SK-N-SH (cell line): ENCODE measurements at regions not wholly inside any gene's neighbourhood (a gene's known extent, or its start where the extent isn't known, plus 50 kb on each side); places are given as distances from the start of the nearest gene placed in this dataset.

Experiments used
- CTCF ChIA-PET: fragments of 300-600, 350-600 bp; formaldehyde crosslinking; extraction: SDS; loops from one replicate; lab custom pipeline; 2021; lab: Yijun Ruan, JAX
- POLR2A ChIA-PET: fragments of 350-600 bp; sonication (Branson Sonifier 250); formaldehyde crosslinking; extraction: SDS; loops from one replicate; lab custom pipeline; 2020; ENCODE audit warnings: antibody characterized with exemption, inconsistent platforms; lab: Yijun Ruan, JAX
- DNase-seq: peaks from one replicate; pipeline ENCODE4 v3.0.0; 2012
- H2AFZ ChIP-seq: fragments of 200-600 bp; sonication (generic); 2 replicates; pipeline ENCODE4 v1.8.1; 2016; ENCODE audit warnings: antibody characterized with exemption, mild to moderate bottlenecking, low read depth
- H3F3A ChIP-seq: fragments of 200-600 bp; sonication (generic); replicated peaks from 2 replicates; pipeline ENCODE3; 2016; ENCODE audit warnings: antibody characterized with exemption, mild to moderate bottlenecking; ENCODE audit not compliant: insufficient read depth
- H3K27ac ChIP-seq, 2 experiments: fragments of 200-500 bp in 1 of 2; fragments of 200-600 bp in 1 of 2; sonication (Bioruptor generic) in 1 of 2; sonication (generic), shearing (Covaris generic) in 1 of 2; 2 replicates each; pipeline versions ENCODE4 v1.5.1 to v1.6.1; 2014 to 2016; ENCODE audit warnings: low read depth in 2 of 2, inconsistent platforms in 1 of 2, low read length in 1 of 2, mild to moderate bottlenecking in 1 of 2, mixed read lengths in 1 of 2
- H3K27me3 ChIP-seq: fragments of 200-600 bp; sonication (generic), shearing (Covaris generic); 2 replicates; pipeline ENCODE4 v1.6.1; 2016; ENCODE audit warnings: mixed run types; ENCODE audit not compliant: insufficient read depth
- H3K36me3 ChIP-seq, 2 experiments: fragments of 200-500 bp in 1 of 2; fragments of 200-600 bp in 1 of 2; sonication (Bioruptor generic) in 1 of 2; sonication (generic) in 1 of 2; replicated peaks in 1 of 2; 2 replicates each; pipeline versions ENCODE3 to v1.5.1; 2014 to 2016; ENCODE audit warnings: low read length in 1 of 2, mild to moderate bottlenecking in 1 of 2; ENCODE audit not compliant: insufficient read depth in 2 of 2, control insufficient read depth in 1 of 2
- H3K4me1 ChIP-seq, 2 experiments: fragments of 200-500 bp in 1 of 2; fragments of 200-600 bp in 1 of 2; sonication (Bioruptor generic) in 1 of 2; sonication (generic), shearing (Covaris generic) in 1 of 2; 2 replicates each; pipeline versions ENCODE4 v1.5.1 to v1.6.1; 2014 to 2016; ENCODE audit warnings: low read depth in 1 of 2, low read length in 1 of 2, mixed run types in 1 of 2; ENCODE audit not compliant: insufficient read depth in 2 of 2, control insufficient read depth in 1 of 2
- H3K4me2 ChIP-seq: fragments of 200-600 bp; sonication (generic), shearing (Covaris generic); 2 replicates; pipeline ENCODE4 v1.6.1; 2017; ENCODE audit warnings: mixed run types
- H3K4me3 ChIP-seq, 2 experiments: fragments of 200-500 bp in 1 of 2; fragments of 200-600 bp in 1 of 2; sonication (Bioruptor generic) in 1 of 2; sonication (generic), shearing (Covaris generic) in 1 of 2; 2 replicates each; pipeline versions ENCODE4 v1.5.1 to v1.8.1; 2014 to 2016; ENCODE audit warnings: low read depth in 2 of 2, inconsistent platforms in 1 of 2, low read length in 1 of 2, mild to moderate bottlenecking in 1 of 2, mixed read lengths in 1 of 2, moderate library complexity in 1 of 2
- H3K79me2 ChIP-seq: fragments of 200-600 bp; sonication (generic); 2 replicates; pipeline ENCODE4 v1.8.1; 2017; ENCODE audit warnings: mild to moderate bottlenecking; ENCODE audit not compliant: insufficient read depth
- H3K9ac ChIP-seq: fragments of 200-600 bp; sonication (generic); 2 replicates; pipeline ENCODE4 v1.6.1; 2017; ENCODE audit warnings: mixed run types
- H3K9me2 ChIP-seq: fragments of 200-600 bp; sonication (generic); 2 replicates; pipeline ENCODE4 v1.6.1; 2017; ENCODE audit warnings: mixed run types
- H3K9me3 ChIP-seq: fragments of 200-600 bp; sonication (generic); 2 replicates; pipeline ENCODE4 v1.6.1; 2017; ENCODE audit warnings: mixed run types, mild to moderate bottlenecking, moderate library complexity
- H4K20me1 ChIP-seq: fragments of 200-600 bp; sonication (generic); 2 replicates; pipeline ENCODE4 v1.6.1; 2017; ENCODE audit warnings: mild to moderate bottlenecking, mixed run types; ENCODE audit not compliant: insufficient read depth
- CHD2 ChIP-seq: fragments of 150-350 bp; IDR thresholded peaks from 2 replicates; pipeline ENCODE4 v1.6.1; 2018; ENCODE audit warnings: low read length; ENCODE audit not compliant: partially characterized antibody
- CTCF ChIP-seq: fragments of 200-600 bp; sonication (generic); IDR thresholded peaks from 2 replicates; pipeline ENCODE4 v1.6.1; 2017; ENCODE audit warnings: antibody characterized with exemption, mild to moderate bottlenecking, moderate library complexity
- EP300 ChIP-seq, 2 experiments: IDR thresholded peaks; 2 replicates each; pipeline versions ENCODE4 v1.4.0 to v1.6.1; 2012; ENCODE audit warnings: borderline replicate concordance in 1 of 2, low read depth in 1 of 2, low read length in 1 of 2
- EZH2phosphoT487 ChIP-seq: fragments of 200-600 bp; sonication (generic); IDR thresholded peaks from 2 replicates; pipeline ENCODE4 v1.6.1; 2017; ENCODE audit warnings: low read depth, mixed run types, mild to moderate bottlenecking, antibody characterized with exemption, moderate library complexity, borderline replicate concordance
- FOXJ3 ChIP-seq: sonication (generic); formaldehyde crosslinking; IDR thresholded peaks from 2 replicates; pipeline ENCODE4 v1.5.1; 2020; ENCODE audit warnings: mild to moderate bottlenecking, missing genetic modification reagents
- GATA2 ChIP-seq: sonication (generic); formaldehyde crosslinking; IDR thresholded peaks from 2 replicates; pipeline ENCODE4 v1.5.0; 2020; ENCODE audit warnings: mild to moderate bottlenecking, missing genetic modification reagents
- PBX3 ChIP-seq: IDR thresholded peaks from 2 replicates; pipeline ENCODE4; 2012
- RFX5 ChIP-seq: IDR thresholded peaks from 2 replicates; pipeline ENCODE4 v1.6.1; 2012; ENCODE audit warnings: mild to moderate bottlenecking, improper control_type of control experiment, low read length
- SMC3 ChIP-seq: IDR thresholded peaks from 2 replicates; pipeline ENCODE4 v1.6.1; 2012; ENCODE audit warnings: low read depth, low read length, improper control_type of control experiment
- whole genome bisulfite sequencing: methylation state at CpG from one replicate; pipeline ENCODE4 v1.1.6; 2017; ENCODE audit warnings: low lambda C conversion rate; 5-methylcytosine and 5-hydroxymethylcytosine counted together
- TF ChIP-seq, protein P1 (sequence below): fragments of 150-350 bp; IDR thresholded peaks from 2 replicates; pipeline ENCODE4 v1.6.1; 2017; ENCODE audit warnings: antibody characterized with exemption, low read length, low read depth, borderline replicate concordance
- TF ChIP-seq, protein P2 (sequence below): IDR thresholded peaks from 2 replicates; pipeline ENCODE4 v1.6.1; 2012; ENCODE audit warnings: mild to moderate bottlenecking, low read depth, low read length, moderate library complexity

- no peak for DNase-seq
- H3K79me2 ChIP-seq: no peaks in the 10 kb centered on the region
- no peaks in the 10 kb centered on the region for H3K4me1 ChIP-seq
- ChIA-PET CTCF (no interaction called here), POLR2A (no interaction called here)
- H3K9me3 ChIP-seq: no peaks in the 10 kb centered on the region
- TF ChIP-seq RFX5 (no peak), EP300 (IDR thresholded peaks at IDR 0.05; ENCODE audit: borderline replicate concordance in 1 of 2, low read depth in 1 of 2, low read length in 1 of 2) (no peak), FOXJ3 (CRISPR knock-in tag) (no peak), SMC3 (no peak), GATA2 (no peak), CHD2 (no peak), CTCF (no peak), PBX3 (no peak), EZH2phosphoT487 (no peak)
- TF ChIP-seq, protein P1, sequence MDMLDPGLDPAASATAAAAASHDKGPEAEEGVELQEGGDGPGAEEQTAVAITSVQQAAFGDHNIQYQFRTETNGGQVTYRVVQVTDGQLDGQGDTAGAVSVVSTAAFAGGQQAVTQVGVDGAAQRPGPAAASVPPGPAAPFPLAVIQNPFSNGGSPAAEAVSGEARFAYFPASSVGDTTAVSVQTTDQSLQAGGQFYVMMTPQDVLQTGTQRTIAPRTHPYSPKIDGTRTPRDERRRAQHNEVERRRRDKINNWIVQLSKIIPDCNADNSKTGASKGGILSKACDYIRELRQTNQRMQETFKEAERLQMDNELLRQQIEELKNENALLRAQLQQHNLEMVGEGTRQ: no peak
- TF ChIP-seq, protein P2, sequence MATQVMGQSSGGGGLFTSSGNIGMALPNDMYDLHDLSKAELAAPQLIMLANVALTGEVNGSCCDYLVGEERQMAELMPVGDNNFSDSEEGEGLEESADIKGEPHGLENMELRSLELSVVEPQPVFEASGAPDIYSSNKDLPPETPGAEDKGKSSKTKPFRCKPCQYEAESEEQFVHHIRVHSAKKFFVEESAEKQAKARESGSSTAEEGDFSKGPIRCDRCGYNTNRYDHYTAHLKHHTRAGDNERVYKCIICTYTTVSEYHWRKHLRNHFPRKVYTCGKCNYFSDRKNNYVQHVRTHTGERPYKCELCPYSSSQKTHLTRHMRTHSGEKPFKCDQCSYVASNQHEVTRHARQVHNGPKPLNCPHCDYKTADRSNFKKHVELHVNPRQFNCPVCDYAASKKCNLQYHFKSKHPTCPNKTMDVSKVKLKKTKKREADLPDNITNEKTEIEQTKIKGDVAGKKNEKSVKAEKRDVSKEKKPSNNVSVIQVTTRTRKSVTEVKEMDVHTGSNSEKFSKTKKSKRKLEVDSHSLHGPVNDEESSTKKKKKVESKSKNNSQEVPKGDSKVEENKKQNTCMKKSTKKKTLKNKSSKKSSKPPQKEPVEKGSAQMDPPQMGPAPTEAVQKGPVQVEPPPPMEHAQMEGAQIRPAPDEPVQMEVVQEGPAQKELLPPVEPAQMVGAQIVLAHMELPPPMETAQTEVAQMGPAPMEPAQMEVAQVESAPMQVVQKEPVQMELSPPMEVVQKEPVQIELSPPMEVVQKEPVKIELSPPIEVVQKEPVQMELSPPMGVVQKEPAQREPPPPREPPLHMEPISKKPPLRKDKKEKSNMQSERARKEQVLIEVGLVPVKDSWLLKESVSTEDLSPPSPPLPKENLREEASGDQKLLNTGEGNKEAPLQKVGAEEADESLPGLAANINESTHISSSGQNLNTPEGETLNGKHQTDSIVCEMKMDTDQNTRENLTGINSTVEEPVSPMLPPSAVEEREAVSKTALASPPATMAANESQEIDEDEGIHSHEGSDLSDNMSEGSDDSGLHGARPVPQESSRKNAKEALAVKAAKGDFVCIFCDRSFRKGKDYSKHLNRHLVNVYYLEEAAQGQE: no peak
- H3F3A ChIP-seq: no peaks in the 10 kb centered on the region
- H3K27me3 ChIP-seq: no peaks in the 10 kb centered on the region
- no peak overlapping the region for H3K4me3 ChIP-seq
- no peak overlapping the region for H3K27ac ChIP-seq
- 28% methylated on average over 10 of the region's 13 CpGs for WGBS
- H3K9me2 ChIP-seq: no peaks in the 10 kb centered on the region
- no peak overlapping the region for H3K9ac ChIP-seq
- no peaks in the 10 kb centered on the region for H3K36me3 ChIP-seq
- no peaks in the 10 kb centered on the region for H4K20me1 ChIP-seq
- H2AFZ ChIP-seq: no peak overlapping the region
- no peak overlapping the region for H3K4me2 ChIP-seq
These were observed 1042.4 kb downstream of the AACS start for GRCh38 chr12:126107659-126108058.
